Testis (tissue), 2 donors: ENCODE measurements at regions not wholly inside any gene's neighbourhood (a gene's known extent, or its start where the extent isn't known, plus 50 kb on each side); places are given as distances from the start of the nearest gene placed in this dataset.

Source experiments
- DNase-seq: peaks from one replicate; pipeline ENCODE4 v3.0.0-alpha.2; 2019
- H3K27ac ChIP-seq, 2 donors: fragments of 200-600 bp; sonication (generic); one replicate each; pipeline ENCODE4 v1.5.1; 2019
- H3K27me3 ChIP-seq: fragments of 200-600 bp; sonication (generic); one replicate; pipeline ENCODE4 v1.5.1; 2019
- H3K36me3 ChIP-seq: fragments of 200-600 bp; sonication (generic); one replicate; pipeline ENCODE4 v1.5.1; 2017; ENCODE audit warnings: low read depth; ENCODE audit errors: missing control alignments
- H3K4me1 ChIP-seq: fragments of 200-600 bp; sonication (generic); one replicate; pipeline ENCODE4 v1.5.1; 2019
- H3K4me3 ChIP-seq, 2 donors: fragments of 200-600 bp; sonication (generic); one replicate each; pipeline ENCODE4 v1.5.1; 2017 to 2019
- H3K9me3 ChIP-seq: fragments of 200-600 bp; sonication (generic); one replicate; pipeline ENCODE4 v1.5.1; 2017
- CTCF ChIP-seq, 3 experiments: fragments of 450-650 bp in 2 of 3; fragments of 200-600 bp in 1 of 3; sonication (generic) in 1 of 3; IDR thresholded peaks; one replicate each; pipeline ENCODE4 v1.5.1; 2016 to 2019; ENCODE audit warnings: antibody characterized with exemption in 3 of 3, mild to moderate bottlenecking in 2 of 3, moderate library complexity in 1 of 3
- POLR2A ChIP-seq: fragments of 450-650 bp; IDR thresholded peaks from one replicate; pipeline ENCODE4 v1.6.1; 2017; ENCODE audit warnings: antibody characterized with exemption, mild to moderate bottlenecking, moderate library complexity
- WGBS, 2 donors: methylation state at CpG; one replicate each; pipeline ENCODE4 v1.1.5; 2018; 5-methylcytosine and 5-hydroxymethylcytosine counted together
- intact Hi-C: fragments of 100-400 bp; cut with DNase I; formaldehyde crosslinking; loops from one replicate; pipeline ENCODE4 v1.15.1; 2023; ENCODE audit warnings: low total_unique reads

DNA sequence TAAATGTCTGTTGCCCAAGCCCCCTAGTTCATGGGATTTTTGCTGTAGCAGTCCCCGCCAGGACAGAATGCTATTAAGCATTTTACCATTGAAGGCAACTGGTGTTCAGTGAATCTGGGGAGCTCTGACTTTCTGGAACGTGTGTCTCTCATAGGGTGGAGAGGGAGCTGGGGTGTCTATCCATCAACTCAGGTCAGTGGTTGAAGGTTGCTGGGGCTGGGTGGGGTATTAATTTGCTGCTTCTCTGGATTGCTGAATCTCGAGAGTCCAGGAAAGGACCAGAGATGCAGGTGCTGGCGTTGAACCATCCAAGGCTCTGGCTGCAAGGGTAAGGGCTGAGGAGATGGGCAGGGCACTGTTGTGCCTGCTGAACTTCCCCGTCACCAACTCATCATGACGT is 66.8 kb upstream of the NCK2 start:
- intact Hi-C loops, result no loop called here
- H3K4me1 ChIP-seq, result no peaks in the 10 kb centered on the region
- H3K9me3 ChIP-seq, result no peaks in the 10 kb centered on the region
- TF ChIP-seq CTCF (IDR thresholded peaks at IDR 0.05) (no peak), POLR2A (no peak)
- no peaks in the 10 kb centered on the region for H3K36me3 ChIP-seq
- H3K27ac ChIP-seq, result no peak overlapping the region
- H3K27me3 ChIP-seq, result no peaks in the 10 kb centered on the region
- no peak overlapping the region for H3K4me3 ChIP-seq
- 92 to 97% methylated on average over 6 of the region's 6 CpGs for WGBS, 2 donors
- DNase-seq, result no peak

DNA sequence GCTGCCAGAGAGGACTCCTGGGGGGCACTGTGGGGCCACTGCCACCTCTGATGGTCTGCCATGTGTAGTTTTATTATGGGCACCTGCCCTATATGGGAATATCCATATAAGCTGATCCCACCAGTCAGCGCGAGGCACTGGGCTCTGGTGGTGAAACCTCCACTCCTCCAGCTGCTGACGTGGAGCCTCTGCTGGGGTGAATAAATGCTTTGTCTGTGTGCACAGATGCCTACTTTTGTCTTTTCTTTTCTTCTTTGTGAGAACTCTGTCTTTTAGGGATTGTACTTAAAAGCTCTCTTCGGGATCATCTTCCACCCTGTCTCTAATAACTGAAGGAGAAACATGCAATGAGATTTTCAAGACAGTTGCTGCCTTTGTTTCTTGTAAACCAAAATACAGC is 68.9 kb upstream of the NCK2 start:
- Histone ChIP-seq H3K4me3 (no peak overlapping the region), H3K36me3 (no peaks in the 10 kb centered on the region), H3K27ac (no peak overlapping the region), H3K9me3 (no peaks in the 10 kb centered on the region), H3K27me3 (no peaks in the 10 kb centered on the region), H3K4me1 (no peaks in the 10 kb centered on the region)
- intact Hi-C loops, result no loop called here
- TF ChIP-seq POLR2A (no peak), CTCF (IDR thresholded peaks at IDR 0.05) (no peak)
- 85 to 92% methylated on average over 4 of the region's 4 CpGs for WGBS, 2 donors
- no peak for DNase-seq

DNA sequence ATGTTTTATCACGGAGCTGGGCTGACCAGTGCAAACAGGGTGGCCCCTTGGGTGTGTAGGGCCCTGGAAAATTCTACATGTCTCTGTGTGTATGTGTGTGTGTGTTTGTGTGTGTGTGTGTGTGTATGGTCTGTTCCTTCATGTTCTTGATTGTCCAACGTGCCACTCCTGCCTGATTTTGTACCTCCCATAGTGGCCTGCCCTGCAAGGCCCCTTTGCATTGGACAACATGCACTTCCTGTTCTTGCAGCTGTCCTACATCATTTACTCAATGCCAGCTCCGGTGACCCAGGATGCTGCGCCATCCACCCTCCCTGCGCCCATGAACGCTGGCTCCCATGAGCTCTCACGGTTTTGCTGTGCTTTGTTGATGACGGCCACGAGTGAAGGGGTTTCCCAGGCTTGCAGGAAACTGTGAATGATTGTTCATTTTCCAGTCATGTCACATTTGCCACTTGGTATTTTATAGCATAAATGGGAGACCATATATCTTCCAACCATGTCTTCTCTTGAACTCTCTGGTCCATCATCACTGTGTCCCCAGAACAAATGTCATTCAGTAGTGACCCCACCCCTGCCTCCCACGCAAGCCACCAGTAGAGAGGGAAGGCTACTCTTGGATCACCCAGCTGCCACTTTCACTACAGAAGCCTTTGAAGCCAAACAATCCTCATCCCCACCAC is 69.7 kb upstream of the NCK2 start:
- Histone ChIP-seq H3K9me3 (no peaks in the 10 kb centered on the region), H3K36me3 (no peaks in the 10 kb centered on the region), H3K27ac (no peak overlapping the region), H3K27me3 (no peaks in the 10 kb centered on the region), H3K4me3 (no peak overlapping the region), H3K4me1 (no peaks in the 10 kb centered on the region)
- DNase-seq, result no peak
- TF ChIP-seq CTCF (IDR thresholded peaks at IDR 0.05), result no peak
- no peak for TF ChIP-seq POLR2A
- 88 to 89% methylated on average over 10 of the region's 10 CpGs for WGBS, 2 donors
- intact Hi-C loops, result no loop called here

DNA sequence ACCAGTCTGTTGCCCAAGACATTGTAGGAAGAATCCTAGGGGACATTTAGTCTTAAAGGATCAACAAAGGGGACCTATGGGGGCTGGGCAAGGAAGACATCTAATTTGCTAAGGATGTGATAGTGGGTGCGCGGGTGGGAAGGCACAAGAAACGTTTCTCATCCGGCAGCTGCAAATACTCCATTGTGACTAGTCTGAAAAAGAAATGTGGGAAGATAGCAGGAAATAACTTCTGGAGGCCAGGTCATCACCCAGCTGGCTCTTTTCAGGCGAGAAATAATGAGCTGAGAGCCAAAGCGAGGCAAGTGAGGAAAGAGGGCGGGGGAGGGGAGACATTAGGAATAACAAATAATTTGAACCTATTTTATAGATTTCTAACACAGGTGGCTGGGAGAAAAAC is 70.3 kb upstream of the NCK2 start:
- Histone ChIP-seq H3K4me3 (no peak overlapping the region), H3K9me3 (no peaks in the 10 kb centered on the region), H3K36me3 (no peaks in the 10 kb centered on the region), H3K4me1 (no peaks in the 10 kb centered on the region), H3K27ac (no peak overlapping the region), H3K27me3 (no peaks in the 10 kb centered on the region)
- intact Hi-C loops, result no loop called here
- no peak for DNase-seq
- no peak for TF ChIP-seq POLR2A
- TF ChIP-seq CTCF (IDR thresholded peaks at IDR 0.05), result no peak
- WGBS, 2 donors, result 31 to 32% methylated on average over 7 of the region's 7 CpGs

- no peak overlapping the region for H3K4me3 ChIP-seq
- TF ChIP-seq POLR2A, result no peak
- TF ChIP-seq CTCF (IDR thresholded peaks at IDR 0.05), result no peak
- H3K36me3 ChIP-seq, result no peaks in the 10 kb centered on the region
- WGBS, 2 donors, result 67 to 69% methylated on average over 8 of the region's 8 CpGs
- no peaks in the 10 kb centered on the region for H3K4me1 ChIP-seq
- peak; percentile 34 for DNase-seq
- intact Hi-C loops, result no loop called here
- H3K27ac ChIP-seq, result no peak overlapping the region
- no peaks in the 10 kb centered on the region for H3K27me3 ChIP-seq
- H3K9me3 ChIP-seq, result no peaks in the 10 kb centered on the region
Measured at GRCh38 chr2:105671156-105671555, 73.6 kb upstream of the NCK2 start.
